Dedifferentiated amniotic fluid mesenchymal stem cell (primary cell): ENCODE measurements at regions not wholly inside any gene's neighbourhood (a gene's known extent, or its start where the extent isn't known, plus 50 kb on each side); places are given as distances from the start of the nearest gene placed in this dataset.

ENCODE experiments used
- DNase-seq: peaks from one replicate; pipeline ENCODE4 v3.0.0-alpha.2; 2016; ENCODE audit errors: extremely low spot score

- no peak for DNase-seq
These were observed 1390.5 kb downstream of the EFNB2 start for GRCh38 chr13:105144936-105145335.

GRCh38 chr13:105144020-105144419 lies 1391.4 kb downstream of the EFNB2 start:
- no peak for DNase-seq

- DNase-seq: no peak
These were observed 1392.9 kb downstream of the EFNB2 start for GRCh38 chr13:105142556-105142955.

GRCh38 chr13:105139380-105140285 lies 1395.8 kb downstream of the EFNB2 start:
- no peak for DNase-seq

GRCh38 chr13:105139048-105139379 lies 1396.4 kb downstream of the EFNB2 start:
- no peak for DNase-seq

GRCh38 chr13:105135852-105136615 lies 1399.4 kb downstream of the EFNB2 start:
- DNase-seq: no peak

GRCh38 chr13:105127732-105128131 lies 1407.7 kb downstream of the EFNB2 start:
- DNase-seq: no peak

GRCh38 chr13:105121221-105121620 lies 1414.2 kb downstream of the EFNB2 start:
- no peak for DNase-seq

GRCh38 chr13:105118426-105118985 lies 1417.0 kb downstream of the EFNB2 start:
- DNase-seq: no peak

- DNase-seq: no peak
These were observed 1418.5 kb downstream of the EFNB2 start for GRCh38 chr13:105116966-105117365.

GRCh38 chr13:105112561-105112960 lies 1422.9 kb downstream of the EFNB2 start:
- no peak for DNase-seq

GRCh38 chr13:105107781-105108180 lies 1427.7 kb downstream of the EFNB2 start:
- no peak for DNase-seq

- DNase-seq: no peak
These were observed 1430.0 kb downstream of the EFNB2 start for GRCh38 chr13:105105471-105105870.

- no peak for DNase-seq
These were observed 1437.9 kb downstream of the EFNB2 start for GRCh38 chr13:105097521-105097920.

GRCh38 chr13:105089858-105090643 lies 1445.4 kb downstream of the EFNB2 start:
- DNase-seq: no peak

GRCh38 chr13:105087945-105088344 lies 1447.5 kb downstream of the EFNB2 start:
- no peak for DNase-seq

- DNase-seq: no peak
These were observed 1450.5 kb downstream of the EFNB2 start for GRCh38 chr13:105084931-105085330.

GRCh38 chr13:105083992-105084391 lies 1451.5 kb downstream of the EFNB2 start:
- DNase-seq: no peak

GRCh38 chr13:105074755-105075154 lies 1460.7 kb downstream of the EFNB2 start:
- DNase-seq: no peak

GRCh38 chr13:105073041-105073440 lies 1462.4 kb downstream of the EFNB2 start:
- no peak for DNase-seq

- DNase-seq: no peak
These were observed 1465.0 kb downstream of the EFNB2 start for GRCh38 chr13:105070452-105070851.

- no peak for DNase-seq
These were observed 1466.4 kb downstream of the EFNB2 start for GRCh38 chr13:105069106-105069505.
